DLD1 (cell line): ENCODE measurements at regions not wholly inside any gene's neighbourhood (a gene's known extent, or its start where the extent isn't known, plus 50 kb on each side); places are given as distances from the start of the nearest gene placed in this dataset.

Source experiments
- in situ Hi-C: cut with HindIII; loops from 2 replicates; pipeline ENCODE4 v1.10.0; 2017; ENCODE audit warnings: low sequenced_read_pairs

DNA sequence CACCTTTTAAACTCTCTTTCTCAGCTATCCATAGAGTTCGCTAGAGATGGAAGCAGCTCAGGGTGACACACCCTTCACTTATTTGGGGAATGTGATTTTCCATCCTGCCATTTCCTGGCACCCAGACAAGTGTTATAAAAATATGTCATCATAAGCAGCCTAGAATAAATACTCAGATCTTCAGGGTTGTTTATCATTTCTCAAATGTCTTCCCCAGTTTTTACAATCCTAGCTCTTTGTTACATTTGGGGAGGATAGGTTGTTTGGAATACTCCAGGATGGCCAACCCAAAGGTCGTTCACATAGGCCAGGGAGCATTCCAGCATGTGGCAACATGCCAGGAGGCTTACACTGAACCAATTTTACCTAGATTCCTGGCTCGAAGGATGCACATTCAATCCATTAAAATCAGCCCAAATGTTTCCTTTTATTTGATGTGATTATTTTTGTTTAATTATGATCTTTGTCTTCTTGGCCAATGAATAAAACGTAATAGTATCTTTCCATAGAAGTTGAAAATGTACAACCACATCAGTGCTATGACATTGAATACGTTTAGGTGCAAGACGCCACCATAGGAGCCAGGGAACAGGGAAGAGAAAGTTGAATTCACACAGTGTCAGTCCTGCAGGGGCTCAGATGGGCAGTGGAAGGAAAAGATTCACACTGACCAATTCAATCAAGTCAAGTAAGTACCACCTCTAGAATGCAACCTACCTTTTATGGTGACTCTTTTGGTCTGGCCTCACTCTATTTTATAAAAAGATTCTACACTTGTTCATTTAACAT, 537.7 kb upstream of the MDFIC2 start:
- in situ Hi-C loops = no loop called here

DNA sequence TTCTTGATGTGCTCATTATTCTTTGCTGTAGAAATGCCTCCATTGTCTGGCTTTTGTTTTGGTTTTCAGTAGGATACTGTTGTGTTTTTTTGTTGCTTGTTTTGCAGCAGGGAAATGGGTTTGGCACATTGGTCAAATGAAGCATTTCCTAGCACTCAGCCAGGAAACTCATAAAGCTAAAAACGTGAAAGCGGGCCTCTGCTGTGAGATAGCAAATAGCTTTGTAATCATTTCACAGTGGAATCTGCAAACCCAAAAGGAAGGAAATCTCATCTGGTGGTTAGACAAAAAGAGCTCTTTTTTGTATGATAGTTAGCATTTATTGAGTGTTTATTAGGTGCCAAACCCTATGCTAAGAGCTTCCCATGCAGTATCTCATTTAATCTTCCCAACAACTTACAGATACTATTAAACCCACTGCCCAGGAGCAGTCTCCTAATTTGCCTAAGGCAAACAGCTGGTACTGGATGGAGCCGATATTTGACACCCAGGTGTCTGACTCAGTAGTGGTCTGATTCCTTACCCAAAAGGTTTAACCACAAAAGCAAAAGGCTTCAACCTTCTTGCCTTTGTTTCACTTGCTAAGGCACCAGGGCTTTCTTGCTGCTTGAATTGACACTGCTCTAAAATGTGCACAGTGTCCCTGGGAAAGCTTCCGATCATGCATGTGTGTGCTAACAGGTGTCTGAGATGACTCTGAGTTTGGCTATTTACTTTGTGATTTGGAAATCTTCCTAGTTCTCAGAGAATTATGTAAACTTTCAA, 527.9 kb upstream of the MDFIC2 start:
- in situ Hi-C loops = no loop called here

DNA sequence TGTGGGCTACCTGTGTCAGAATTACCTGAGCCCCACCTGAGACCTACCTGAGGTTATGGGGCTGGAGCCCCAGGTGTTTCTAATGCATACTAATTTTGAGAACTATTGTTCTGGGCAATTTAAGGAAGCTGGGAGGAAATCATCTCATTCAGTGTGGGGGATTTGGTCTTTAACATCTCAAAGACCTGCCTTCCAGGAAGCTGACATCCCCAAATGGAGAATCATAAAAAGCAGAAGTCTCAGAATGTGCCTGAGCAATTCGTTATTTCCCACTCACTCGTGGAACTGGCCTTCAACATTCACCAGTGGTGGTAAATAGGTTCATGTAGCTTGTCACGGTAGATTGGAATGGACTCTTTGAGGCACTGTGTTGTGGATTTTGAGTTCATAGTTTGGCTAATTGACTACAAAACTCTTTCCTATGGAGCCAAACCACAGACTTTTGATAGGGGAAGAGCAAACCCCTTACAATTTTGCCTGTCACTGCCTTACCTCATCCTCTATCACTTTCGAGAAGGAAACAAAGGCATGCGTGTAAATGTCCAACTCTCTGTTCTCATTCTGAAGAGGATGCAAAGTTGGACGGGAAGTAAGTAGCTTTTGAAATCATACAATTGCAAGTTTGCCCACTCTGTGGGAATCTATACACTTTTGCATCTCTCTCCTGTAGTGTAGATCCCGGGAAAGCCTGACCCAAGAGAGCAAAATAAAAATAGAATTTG, 521.0 kb upstream of the MDFIC2 start:
- in situ Hi-C loops = no loop called here

DNA sequence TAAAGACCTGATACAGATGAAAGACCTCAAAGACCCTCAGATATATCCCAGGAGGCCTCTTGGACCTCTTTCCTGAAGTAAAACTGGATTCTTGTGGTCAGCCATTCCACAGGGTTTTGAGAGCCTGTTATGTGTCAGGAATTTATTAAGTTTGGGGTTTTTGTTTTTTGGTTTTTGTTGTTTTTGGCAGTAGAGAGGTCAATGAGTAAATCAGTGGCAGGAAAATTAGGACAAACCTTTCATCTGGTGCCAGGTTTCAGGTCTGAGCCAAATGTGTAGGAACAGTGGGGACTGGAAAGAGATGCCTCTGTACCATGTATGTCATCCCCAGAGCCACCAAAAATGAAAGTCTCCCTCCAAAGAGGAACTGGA, 520.4 kb upstream of the MDFIC2 start:
- in situ Hi-C loops = no loop called here

- in situ Hi-C loops = no loop called here
These were observed 519.8 kb upstream of the MDFIC2 start for GRCh38 chr3:70832089-70832833.

DNA sequence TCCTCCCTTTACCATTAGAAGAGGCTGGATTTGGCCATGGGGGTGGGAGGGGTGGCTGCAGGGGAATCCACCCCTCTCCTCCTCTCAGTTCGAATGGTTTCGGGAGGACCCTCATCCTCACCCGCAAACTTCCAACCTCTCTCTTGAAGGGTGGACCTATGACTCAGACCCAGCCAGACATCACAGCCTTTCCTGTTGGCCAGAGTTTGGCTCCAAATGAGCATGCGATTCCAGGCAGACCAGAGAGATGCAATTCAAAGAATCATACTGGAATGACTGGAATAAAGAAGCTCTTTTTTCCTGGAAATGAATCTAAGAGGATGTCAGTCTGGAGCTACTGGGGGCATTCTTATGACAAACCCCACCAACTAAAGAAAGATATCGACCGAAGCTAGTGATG, 516.7 kb upstream of the MDFIC2 start:
- in situ Hi-C loops = no loop called here

DNA sequence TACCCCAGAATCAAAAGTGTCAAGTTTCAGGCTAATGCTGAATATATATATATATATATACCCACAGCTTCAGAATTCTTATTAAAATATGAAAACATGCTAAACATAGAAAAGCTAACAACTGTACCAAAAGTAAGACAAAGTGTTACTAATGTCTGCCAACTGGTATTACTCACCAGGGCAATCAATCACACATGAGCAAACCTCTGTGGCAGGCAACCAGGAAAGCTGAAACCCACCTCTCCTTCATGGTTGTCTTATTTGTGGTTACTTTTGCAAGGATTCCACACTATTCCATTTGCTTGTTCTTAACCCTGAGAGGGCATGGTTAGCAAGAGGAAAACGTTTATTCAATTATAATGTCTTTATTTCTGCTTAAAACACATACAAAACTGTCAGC, 512.3 kb upstream of the MDFIC2 start:
- in situ Hi-C loops = no loop called here

GRCh38 chr3:70824078-70824477, 511.6 kb upstream of the MDFIC2 start:
- in situ Hi-C loops = no loop called here

- in situ Hi-C loops = no loop called here
These were observed 511.2 kb upstream of the MDFIC2 start for GRCh38 chr3:70823622-70824021.

DNA sequence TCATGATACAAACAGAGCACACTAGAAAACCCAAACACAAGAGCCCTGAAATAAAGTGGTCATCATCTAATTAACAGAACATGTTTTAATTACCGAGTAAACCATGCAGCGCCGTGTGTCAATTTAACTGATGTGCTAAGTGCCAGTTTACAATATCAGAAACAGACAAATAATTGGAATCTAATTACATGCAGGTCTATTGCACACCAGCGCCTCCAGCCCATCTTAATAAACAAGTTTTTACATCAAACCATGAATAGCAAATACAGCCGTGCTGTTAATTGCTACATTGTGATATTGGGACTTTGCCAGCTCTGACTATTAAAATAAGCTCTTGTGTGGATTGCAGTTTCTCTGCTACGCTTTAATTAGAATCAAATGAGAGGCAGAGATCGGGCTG, 510.2 kb upstream of the MDFIC2 start:
- in situ Hi-C loops = no loop called here

DNA sequence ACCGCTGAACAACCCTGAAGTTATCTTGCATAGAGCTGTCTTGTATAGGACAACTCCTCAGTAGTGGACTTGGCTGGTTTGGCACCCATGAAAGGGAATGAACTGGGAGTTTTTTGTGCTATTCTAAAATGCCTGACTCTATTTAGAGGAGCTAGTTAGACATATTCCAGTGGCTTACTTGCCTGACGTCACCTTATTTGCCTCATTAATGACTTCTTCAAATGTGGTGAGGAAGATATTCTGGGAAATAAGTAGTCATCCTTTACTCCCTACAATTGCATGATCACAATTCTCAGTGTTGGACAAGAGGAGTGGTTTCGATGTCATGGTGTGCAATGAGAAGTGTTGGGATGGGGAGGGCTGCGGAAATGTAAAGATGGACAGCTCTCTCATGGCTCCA, 509.2 kb upstream of the MDFIC2 start:
- in situ Hi-C loops = no loop called here

DNA sequence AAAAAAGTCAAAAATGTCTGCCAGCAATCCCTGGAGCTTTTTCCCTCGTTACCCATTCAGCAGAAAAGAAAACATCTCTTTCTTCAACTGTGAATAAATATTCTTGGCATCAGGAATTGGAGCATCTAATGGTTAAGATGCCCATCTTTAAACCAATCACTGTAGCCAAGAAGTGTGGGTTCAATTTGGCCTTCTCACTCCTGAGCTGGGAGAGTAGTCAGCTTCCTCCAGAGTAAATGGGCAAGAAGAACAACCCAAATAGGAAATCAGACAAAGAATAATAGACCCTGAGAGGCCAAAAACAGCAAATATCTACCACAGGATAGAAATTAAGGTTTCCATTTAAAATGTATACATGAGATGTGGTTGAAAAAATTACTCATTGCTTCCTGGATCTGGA, 508.0 kb upstream of the MDFIC2 start:
- in situ Hi-C loops = no loop called here

- in situ Hi-C loops = no loop called here
These were observed 505.7 kb upstream of the MDFIC2 start for GRCh38 chr3:70818145-70818544.

- in situ Hi-C loops = no loop called here
These were observed 503.9 kb upstream of the MDFIC2 start for GRCh38 chr3:70816346-70816745.

- in situ Hi-C loops = no loop called here
These were observed 503.4 kb upstream of the MDFIC2 start for GRCh38 chr3:70815817-70816216.

- in situ Hi-C loops = no loop called here
These were observed 500.9 kb upstream of the MDFIC2 start for GRCh38 chr3:70813311-70813710.

DNA sequence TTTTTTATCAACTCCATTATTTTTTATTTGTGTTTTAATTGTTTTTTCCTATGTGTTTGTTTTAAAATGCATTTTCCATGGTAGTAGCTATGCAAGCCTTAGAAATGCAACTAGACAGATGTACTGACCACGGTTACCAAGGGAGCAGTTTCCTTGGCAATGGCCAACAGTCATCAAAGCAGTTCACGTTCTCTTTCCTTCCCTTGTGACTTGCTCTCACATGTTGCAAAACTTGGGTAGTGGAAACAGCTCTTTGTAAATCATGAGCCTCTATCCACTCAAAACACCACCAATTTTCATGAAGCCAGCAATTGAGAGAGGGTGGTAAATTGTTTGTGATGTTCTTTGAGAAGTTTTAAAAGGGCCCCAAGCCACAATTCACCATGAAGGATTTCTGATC, 499.4 kb upstream of the MDFIC2 start:
- in situ Hi-C loops = no loop called here

DNA sequence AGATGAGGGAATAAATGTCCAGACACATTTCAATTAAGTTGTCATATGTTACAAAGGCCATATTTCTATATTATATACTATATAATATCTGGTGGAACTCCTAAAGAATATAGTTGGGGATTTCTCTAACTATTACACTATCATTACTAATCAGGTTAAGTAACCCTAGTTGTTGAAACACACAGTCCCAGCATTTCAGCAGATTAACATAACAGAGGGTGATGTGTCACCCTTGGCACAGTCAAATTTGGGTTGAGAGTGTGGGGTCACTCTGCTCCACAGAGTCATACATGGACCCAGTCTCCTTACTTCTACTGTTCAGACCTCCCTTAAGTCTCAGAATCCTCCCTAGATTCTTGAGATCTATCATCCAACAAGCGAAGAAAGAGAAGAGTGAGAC, 496.4 kb upstream of the MDFIC2 start:
- in situ Hi-C loops = no loop called here

- in situ Hi-C loops = no loop called here
These were observed 494.1 kb upstream of the MDFIC2 start for GRCh38 chr3:70806556-70806955.

DNA sequence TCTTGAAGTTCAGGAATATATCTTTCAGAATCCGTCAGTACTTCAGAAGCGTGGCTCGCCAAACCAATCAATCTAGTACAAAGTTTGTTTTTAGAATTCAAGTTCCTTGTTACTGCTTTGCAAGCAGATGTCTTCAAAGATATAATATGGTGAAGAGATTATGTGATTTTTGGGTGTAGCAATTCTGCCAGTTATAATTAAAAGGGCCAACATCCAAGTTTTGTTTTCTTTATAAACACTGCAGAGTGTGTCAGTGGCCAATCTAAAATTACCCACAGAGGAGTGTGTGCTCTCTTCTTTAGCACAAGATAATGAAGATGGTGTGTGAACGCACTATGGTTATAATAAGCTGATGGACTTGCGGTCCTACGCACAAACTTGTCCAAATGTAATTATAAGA, 493.6 kb upstream of the MDFIC2 start:
- in situ Hi-C loops = no loop called here
